ENCODE measurements at regions not wholly inside any gene's neighbourhood (a gene's known extent, or its start where the extent isn't known, plus 50 kb on each side); places are given as distances from the start of the nearest gene placed in this dataset.

GRCh38 chr3:18751514-18751913 is 326.4 kb upstream of the SATB1 start:
- Histone ChIP-seq H3K4me1 (ENCODE audit: insufficient read depth) (no peaks in the 10 kb centered on the region), H3K4me2 (ENCODE audit: unreplicated experiment) (no peak overlapping the region), H3K36me3 (ENCODE audit: low read depth) (no peaks in the 10 kb centered on the region), H3K27me3 (replicated peaks; ENCODE audit: insufficient read depth) (no peaks in the 10 kb centered on the region), H3F3A (ENCODE audit: insufficient read depth) (no peaks in the 10 kb centered on the region), H3K9me2 (ENCODE audit: insufficient read depth) (no peaks in the 10 kb centered on the region), H3K9me3 (ENCODE audit: low read depth) (no peaks in the 10 kb centered on the region), H3K79me2 (ENCODE audit: insufficient read depth) (no peaks in the 10 kb centered on the region), H3K9ac (no peak overlapping the region), H4K20me1 (ENCODE audit: insufficient read depth) (no peaks in the 10 kb centered on the region), H3K4me3 (no peak overlapping the region), H3K27ac (no peak overlapping the region), H2AFZ (no peak overlapping the region)
- in situ Hi-C loops (cut with MboI) = no loop called here
- TF ChIP-seq EZH2 (IDR thresholded peaks at IDR 0.05; ENCODE audit: insufficient read depth, poor library complexity, severe bottlenecking) = no peak
- TF ChIP-seq EZH2phosphoT487 (IDR thresholded peaks at IDR 0.05; ENCODE audit: insufficient read depth, low read depth) = no peak
- no peak for DNase-seq
- WGBS, 2 experiments (ENCODE audit: low coverage in 1 of 2, low lambda C conversion rate in 2 of 2, missing lambda C conversion rate in 2 of 2) = 35 to 41% methylated on average over 1 of the region's 1 CpG

- H3K4me2 ChIP-seq (ENCODE audit: unreplicated experiment) = no peak overlapping the region
- TF ChIP-seq EZH2 (IDR thresholded peaks at IDR 0.05; ENCODE audit: insufficient read depth, poor library complexity, severe bottlenecking) (no peak), EZH2phosphoT487 (IDR thresholded peaks at IDR 0.05; ENCODE audit: insufficient read depth, low read depth) (no peak)
- H4K20me1 ChIP-seq (ENCODE audit: insufficient read depth) = no peaks in the 10 kb centered on the region
- H3K9me2 ChIP-seq (ENCODE audit: insufficient read depth) = no peaks in the 10 kb centered on the region
- DNase-seq = no peak
- H3F3A ChIP-seq (ENCODE audit: insufficient read depth) = no peaks in the 10 kb centered on the region
- H3K9me3 ChIP-seq (ENCODE audit: low read depth) = no peaks in the 10 kb centered on the region
- no peak overlapping the region for H3K27ac ChIP-seq
- in situ Hi-C loops (cut with MboI) = no loop called here
- no peak overlapping the region for H2AFZ ChIP-seq
- H3K9ac ChIP-seq = no peak overlapping the region
- H3K36me3 ChIP-seq (ENCODE audit: low read depth) = no peaks in the 10 kb centered on the region
- 31 to 45% methylated on average over 3 of the region's 3 CpGs for WGBS, 2 experiments (ENCODE audit: low coverage in 1 of 2, low lambda C conversion rate in 2 of 2, missing lambda C conversion rate in 2 of 2)
- H3K79me2 ChIP-seq (ENCODE audit: insufficient read depth) = no peaks in the 10 kb centered on the region
- no peaks in the 10 kb centered on the region for H3K27me3 ChIP-seq (replicated peaks; ENCODE audit: insufficient read depth)
- H3K4me1 ChIP-seq (ENCODE audit: insufficient read depth) = no peaks in the 10 kb centered on the region
- no peak overlapping the region for H3K4me3 ChIP-seq
These were observed 322.2 kb upstream of the SATB1 start for GRCh38 chr3:18747383-18747782.

- 41 to 43% methylated on average over 6 of the region's 6 CpGs for WGBS, 2 experiments (ENCODE audit: low coverage in 1 of 2, low lambda C conversion rate in 2 of 2, missing lambda C conversion rate in 2 of 2)
- Histone ChIP-seq H4K20me1 (ENCODE audit: insufficient read depth) (no peaks in the 10 kb centered on the region), H3K9ac (no peak overlapping the region), H2AFZ (no peak overlapping the region), H3K4me3 (no peak overlapping the region), H3K9me3 (ENCODE audit: low read depth) (no peaks in the 10 kb centered on the region), H3K36me3 (ENCODE audit: low read depth) (no peaks in the 10 kb centered on the region), H3F3A (ENCODE audit: insufficient read depth) (no peaks in the 10 kb centered on the region), H3K4me2 (ENCODE audit: unreplicated experiment) (no peak overlapping the region), H3K27me3 (replicated peaks; ENCODE audit: insufficient read depth) (no peaks in the 10 kb centered on the region), H3K79me2 (ENCODE audit: insufficient read depth) (no peaks in the 10 kb centered on the region), H3K9me2 (ENCODE audit: insufficient read depth) (no peaks in the 10 kb centered on the region), H3K4me1 (ENCODE audit: insufficient read depth) (no peaks in the 10 kb centered on the region), H3K27ac (no peak overlapping the region)
- no peak for DNase-seq
- in situ Hi-C loops (cut with MboI) = no loop called here
- TF ChIP-seq EZH2phosphoT487 (IDR thresholded peaks at IDR 0.05; ENCODE audit: insufficient read depth, low read depth) (no peak), EZH2 (IDR thresholded peaks at IDR 0.05; ENCODE audit: insufficient read depth, poor library complexity, severe bottlenecking) (no peak)
These were observed 320.3 kb upstream of the SATB1 start for GRCh38 chr3:18745472-18745871.

GRCh38 chr3:18744472-18744871 is 319.3 kb upstream of the SATB1 start:
- Histone ChIP-seq H3K79me2 (ENCODE audit: insufficient read depth) (no peaks in the 10 kb centered on the region), H2AFZ (no peak overlapping the region), H3K36me3 (ENCODE audit: low read depth) (no peaks in the 10 kb centered on the region), H3K9ac (no peak overlapping the region), H3K4me2 (ENCODE audit: unreplicated experiment) (no peak overlapping the region), H3F3A (ENCODE audit: insufficient read depth) (no peaks in the 10 kb centered on the region), H3K4me1 (ENCODE audit: insufficient read depth) (no peaks in the 10 kb centered on the region), H3K27ac (no peak overlapping the region), H3K4me3 (no peak overlapping the region), H3K9me3 (ENCODE audit: low read depth) (no peaks in the 10 kb centered on the region), H3K27me3 (replicated peaks; ENCODE audit: insufficient read depth) (no peaks in the 10 kb centered on the region), H3K9me2 (ENCODE audit: insufficient read depth) (no peaks in the 10 kb centered on the region), H4K20me1 (ENCODE audit: insufficient read depth) (no peaks in the 10 kb centered on the region)
- WGBS, 2 experiments (ENCODE audit: low coverage in 1 of 2, low lambda C conversion rate in 2 of 2, missing lambda C conversion rate in 2 of 2) = 23 to 52% methylated on average over 1 of the region's 1 CpG
- TF ChIP-seq EZH2 (IDR thresholded peaks at IDR 0.05; ENCODE audit: insufficient read depth, poor library complexity, severe bottlenecking) = no peak
- no peak for TF ChIP-seq EZH2phosphoT487 (IDR thresholded peaks at IDR 0.05; ENCODE audit: insufficient read depth, low read depth)
- no peak for DNase-seq
- in situ Hi-C loops (cut with MboI) = no loop called here

GRCh38 chr3:18743761-18744160 is 318.6 kb upstream of the SATB1 start:
- Histone ChIP-seq H4K20me1 (ENCODE audit: insufficient read depth) (no peaks in the 10 kb centered on the region), H3K36me3 (ENCODE audit: low read depth) (no peaks in the 10 kb centered on the region), H3K9me2 (ENCODE audit: insufficient read depth) (no peaks in the 10 kb centered on the region), H3F3A (ENCODE audit: insufficient read depth) (no peaks in the 10 kb centered on the region), H3K9me3 (ENCODE audit: low read depth) (no peaks in the 10 kb centered on the region), H3K4me2 (ENCODE audit: unreplicated experiment) (no peak overlapping the region), H3K27ac (no peak overlapping the region), H3K27me3 (replicated peaks; ENCODE audit: insufficient read depth) (no peaks in the 10 kb centered on the region), H3K9ac (no peak overlapping the region), H3K4me3 (no peak overlapping the region), H3K4me1 (ENCODE audit: insufficient read depth) (no peaks in the 10 kb centered on the region), H2AFZ (no peak overlapping the region), H3K79me2 (ENCODE audit: insufficient read depth) (no peaks in the 10 kb centered on the region)
- 15 to 17% methylated on average over 2 of the region's 2 CpGs for WGBS, 2 experiments (ENCODE audit: low coverage in 1 of 2, low lambda C conversion rate in 2 of 2, missing lambda C conversion rate in 2 of 2)
- no peak for TF ChIP-seq EZH2 (IDR thresholded peaks at IDR 0.05; ENCODE audit: insufficient read depth, poor library complexity, severe bottlenecking)
- no peak for TF ChIP-seq EZH2phosphoT487 (IDR thresholded peaks at IDR 0.05; ENCODE audit: insufficient read depth, low read depth)
- in situ Hi-C loops (cut with MboI) = no loop called here
- DNase-seq = no peak

Data from GM23248 (cell line).